PFSK-1 (cell line): ENCODE measurements at regions not wholly inside any gene's neighbourhood (a gene's known extent, or its start where the extent isn't known, plus 50 kb on each side); places are given as distances from the start of the nearest gene placed in this dataset.

Experiments
- FOXP2 ChIP-seq: optimal IDR thresholded peaks from 2 replicates; pipeline ENCODE3; 2011; ENCODE audit warnings: borderline replicate concordance, control low read depth, inconsistent platforms; ENCODE audit not compliant: insufficient read depth; ENCODE audit errors: extremely low read length, extremely low read depth
- POLR2AphosphoS5 ChIP-seq: IDR thresholded peaks from 2 replicates; pipeline ENCODE4 v1.6.1; 2012; ENCODE audit warnings: low read depth, mild to moderate bottlenecking, control low read depth, low read length, moderate library complexity
- SIN3A ChIP-seq: IDR thresholded peaks from 2 replicates; pipeline ENCODE4 v1.6.1; 2012; ENCODE audit warnings: mild to moderate bottlenecking, low read length, moderate library complexity, borderline replicate concordance; ENCODE audit not compliant: insufficient read depth
- TAF1 ChIP-seq: IDR thresholded peaks from 2 replicates; pipeline ENCODE4 v1.6.1; 2012; ENCODE audit warnings: low read length, control low read depth, borderline replicate concordance; ENCODE audit not compliant: insufficient read depth
- TF ChIP-seq, protein P1 (sequence below), 2 experiments: IDR thresholded peaks; 2 replicates each; pipeline versions ENCODE4 v1.6.1 to v1.8.0; 2011 to 2012; ENCODE audit warnings: low read depth in 2 of 2, low read length in 2 of 2, control low read depth in 1 of 2, inconsistent platforms in 1 of 2, mild to moderate bottlenecking in 1 of 2, moderate library complexity in 1 of 2; ENCODE audit not compliant: insufficient read depth in 1 of 2

DNA sequence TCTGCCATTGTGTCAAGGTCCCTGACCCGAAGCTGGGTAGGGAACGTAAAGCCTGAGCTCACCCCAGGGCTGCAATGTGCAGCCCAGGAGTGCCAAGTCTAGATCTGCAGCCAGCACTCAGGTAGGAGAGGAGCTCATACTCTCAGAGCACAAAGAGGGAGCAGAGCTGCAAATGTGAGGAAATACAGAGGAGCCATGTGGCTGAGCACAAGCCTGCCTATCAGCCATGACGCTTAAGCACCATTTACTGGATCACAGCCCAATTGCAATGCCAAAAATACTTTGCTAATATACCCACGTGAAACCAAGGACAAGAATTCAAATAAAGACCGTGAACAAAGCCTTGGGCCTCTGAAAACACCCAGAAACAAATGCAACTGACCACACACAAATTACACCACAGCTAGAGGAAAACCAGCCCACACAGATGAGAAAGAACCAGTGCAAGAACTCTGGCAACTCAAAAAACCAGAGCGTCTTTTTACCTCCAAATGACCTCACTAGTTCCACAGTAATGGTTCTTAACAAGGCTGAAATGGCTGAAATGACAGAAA, 69.0 kb upstream of the HPF1 start:
- no peak for TF ChIP-seq TAF1
- TF ChIP-seq, protein P1, sequence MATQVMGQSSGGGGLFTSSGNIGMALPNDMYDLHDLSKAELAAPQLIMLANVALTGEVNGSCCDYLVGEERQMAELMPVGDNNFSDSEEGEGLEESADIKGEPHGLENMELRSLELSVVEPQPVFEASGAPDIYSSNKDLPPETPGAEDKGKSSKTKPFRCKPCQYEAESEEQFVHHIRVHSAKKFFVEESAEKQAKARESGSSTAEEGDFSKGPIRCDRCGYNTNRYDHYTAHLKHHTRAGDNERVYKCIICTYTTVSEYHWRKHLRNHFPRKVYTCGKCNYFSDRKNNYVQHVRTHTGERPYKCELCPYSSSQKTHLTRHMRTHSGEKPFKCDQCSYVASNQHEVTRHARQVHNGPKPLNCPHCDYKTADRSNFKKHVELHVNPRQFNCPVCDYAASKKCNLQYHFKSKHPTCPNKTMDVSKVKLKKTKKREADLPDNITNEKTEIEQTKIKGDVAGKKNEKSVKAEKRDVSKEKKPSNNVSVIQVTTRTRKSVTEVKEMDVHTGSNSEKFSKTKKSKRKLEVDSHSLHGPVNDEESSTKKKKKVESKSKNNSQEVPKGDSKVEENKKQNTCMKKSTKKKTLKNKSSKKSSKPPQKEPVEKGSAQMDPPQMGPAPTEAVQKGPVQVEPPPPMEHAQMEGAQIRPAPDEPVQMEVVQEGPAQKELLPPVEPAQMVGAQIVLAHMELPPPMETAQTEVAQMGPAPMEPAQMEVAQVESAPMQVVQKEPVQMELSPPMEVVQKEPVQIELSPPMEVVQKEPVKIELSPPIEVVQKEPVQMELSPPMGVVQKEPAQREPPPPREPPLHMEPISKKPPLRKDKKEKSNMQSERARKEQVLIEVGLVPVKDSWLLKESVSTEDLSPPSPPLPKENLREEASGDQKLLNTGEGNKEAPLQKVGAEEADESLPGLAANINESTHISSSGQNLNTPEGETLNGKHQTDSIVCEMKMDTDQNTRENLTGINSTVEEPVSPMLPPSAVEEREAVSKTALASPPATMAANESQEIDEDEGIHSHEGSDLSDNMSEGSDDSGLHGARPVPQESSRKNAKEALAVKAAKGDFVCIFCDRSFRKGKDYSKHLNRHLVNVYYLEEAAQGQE (IDR thresholded peaks at IDR 0.05; ENCODE audit: insufficient read depth in 1 of 2, low read depth in 2 of 2, low read length in 2 of 2): no peak
- TF ChIP-seq FOXP2: no peak
- no peak for TF ChIP-seq POLR2AphosphoS5
- TF ChIP-seq SIN3A: no peak

DNA sequence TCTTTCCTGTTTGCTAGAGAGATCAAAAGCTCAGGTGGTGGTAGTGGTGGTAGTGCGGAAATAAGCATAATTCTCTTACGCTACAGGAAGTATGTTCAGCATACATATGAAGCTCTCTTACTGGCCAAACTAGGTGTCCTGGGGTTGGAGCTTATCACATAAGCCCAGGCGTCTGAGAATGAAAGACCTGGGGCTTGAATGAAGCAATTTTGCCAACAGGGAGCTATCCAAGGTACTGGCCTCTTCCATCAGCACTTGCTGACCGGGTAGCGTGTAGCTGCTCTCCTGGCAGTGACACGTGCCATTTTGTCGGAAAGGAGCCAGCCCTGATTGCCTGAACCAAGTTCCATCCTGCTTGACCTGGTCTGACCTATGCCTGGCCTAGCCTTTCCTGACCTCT, 65.9 kb upstream of the HPF1 start:
- TF ChIP-seq, protein P1 (IDR thresholded peaks at IDR 0.05; ENCODE audit: insufficient read depth in 1 of 2, low read depth in 2 of 2, low read length in 2 of 2): peak; percentile 89 to 97
- TF ChIP-seq FOXP2: no peak

DNA sequence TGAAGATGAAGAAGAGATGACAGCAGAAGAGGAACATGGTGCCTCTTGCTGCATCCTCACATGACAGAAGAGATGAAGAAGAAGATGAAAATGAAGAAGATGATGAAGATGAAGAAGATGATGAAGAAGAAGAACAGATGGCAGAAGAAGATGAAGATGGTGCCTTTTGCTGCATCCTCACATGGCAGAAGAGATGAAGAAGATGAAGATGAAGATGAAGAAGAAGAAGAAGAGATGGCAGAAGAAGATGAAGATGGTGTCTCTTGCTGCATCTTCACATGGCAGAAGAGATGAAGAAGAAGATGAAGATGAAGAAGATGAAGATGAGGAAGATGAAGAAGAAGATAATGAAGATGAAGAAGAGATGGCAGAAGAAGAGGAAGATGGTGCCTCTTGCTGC, 63.7 kb upstream of the HPF1 start:
- TF ChIP-seq FOXP2 (no peak), SIN3A (no peak), POLR2AphosphoS5 (no peak), TAF1 (no peak)
- TF ChIP-seq, protein P1 (IDR thresholded peaks at IDR 0.05; ENCODE audit: insufficient read depth in 1 of 2, low read depth in 2 of 2, low read length in 2 of 2): no peak

DNA sequence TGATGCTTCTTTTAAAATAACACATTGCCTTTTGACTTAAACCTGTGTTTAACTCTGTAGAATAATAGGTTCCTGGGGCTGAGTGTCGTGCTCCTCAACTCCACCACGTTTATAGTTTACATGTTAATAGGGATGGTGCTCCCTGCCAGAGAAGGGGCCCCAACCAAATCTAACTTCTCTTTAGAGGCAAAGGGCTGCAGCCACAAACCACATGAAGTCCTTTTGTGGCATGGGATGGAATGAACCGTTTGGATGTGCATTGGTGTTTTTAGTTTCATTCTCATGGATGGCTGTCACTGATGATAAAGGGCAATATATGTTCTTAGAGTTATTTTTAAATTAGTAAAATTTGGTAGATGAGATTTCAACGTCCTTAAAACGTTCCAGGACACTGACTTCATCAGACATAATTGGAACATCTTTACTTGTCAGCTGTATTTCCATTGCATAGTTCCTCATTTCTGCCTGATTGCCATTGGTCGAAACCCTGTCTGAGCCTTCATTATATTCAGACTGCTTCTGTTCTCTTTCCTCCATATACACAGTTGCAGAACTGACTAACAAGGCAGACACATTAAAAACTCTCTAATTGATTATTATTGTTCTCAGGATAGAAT, 60.4 kb upstream of the HPF1 start:
- TF ChIP-seq SIN3A: no peak
- TF ChIP-seq POLR2AphosphoS5: no peak
- TF ChIP-seq TAF1: no peak
- TF ChIP-seq FOXP2: no peak
- TF ChIP-seq, protein P1 (IDR thresholded peaks at IDR 0.05; ENCODE audit: insufficient read depth in 1 of 2, low read depth in 2 of 2, low read length in 2 of 2): no peak

DNA sequence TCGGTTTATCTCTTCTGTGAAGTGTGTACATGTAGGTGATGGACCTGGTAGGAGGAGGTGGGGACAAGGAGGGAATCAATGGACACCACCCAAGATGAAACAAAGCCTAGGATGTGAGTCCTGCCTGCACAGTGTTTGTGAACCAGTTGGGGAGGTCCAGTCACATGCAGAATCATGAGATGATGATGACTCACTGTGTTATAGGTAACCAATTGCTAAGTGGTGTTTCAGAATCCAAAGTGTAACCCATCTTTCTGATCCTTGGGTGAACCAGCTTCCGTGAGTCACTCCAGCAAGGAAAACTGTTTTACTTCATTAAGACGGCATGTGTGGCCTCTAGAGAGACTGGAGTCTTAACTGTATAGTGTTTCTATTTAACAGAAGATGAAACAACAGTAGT, 57.9 kb upstream of the HPF1 start:
- TF ChIP-seq FOXP2: no peak

DNA sequence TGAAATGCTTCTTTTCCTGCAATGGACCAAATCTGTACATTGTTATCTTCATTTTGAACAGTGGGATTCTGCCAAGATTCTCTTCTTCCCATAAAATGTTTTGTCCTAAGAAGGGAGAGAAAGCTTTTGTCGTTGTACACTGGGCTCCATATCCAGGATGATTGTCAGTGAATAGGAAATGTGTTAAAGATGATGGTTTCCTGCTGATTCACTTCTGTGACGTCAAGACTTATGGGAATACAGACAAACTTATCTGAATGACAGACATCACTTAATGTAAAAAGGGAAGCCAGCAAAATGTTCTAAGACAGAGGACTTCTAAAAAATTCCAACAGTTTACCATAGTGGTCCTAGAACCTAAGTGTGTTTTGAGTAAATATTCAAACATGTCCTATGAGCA, 53.7 kb upstream of the HPF1 start:
- TF ChIP-seq SIN3A (no peak), TAF1 (no peak), FOXP2 (no peak), POLR2AphosphoS5 (no peak)
- TF ChIP-seq, protein P1 (IDR thresholded peaks at IDR 0.05; ENCODE audit: insufficient read depth in 1 of 2, low read depth in 2 of 2, low read length in 2 of 2): no peak
